ENCODE measurements at regions not wholly inside any gene's neighbourhood (a gene's known extent, or its start where the extent isn't known, plus 50 kb on each side); places are given as distances from the start of the nearest gene placed in this dataset.

DNA sequence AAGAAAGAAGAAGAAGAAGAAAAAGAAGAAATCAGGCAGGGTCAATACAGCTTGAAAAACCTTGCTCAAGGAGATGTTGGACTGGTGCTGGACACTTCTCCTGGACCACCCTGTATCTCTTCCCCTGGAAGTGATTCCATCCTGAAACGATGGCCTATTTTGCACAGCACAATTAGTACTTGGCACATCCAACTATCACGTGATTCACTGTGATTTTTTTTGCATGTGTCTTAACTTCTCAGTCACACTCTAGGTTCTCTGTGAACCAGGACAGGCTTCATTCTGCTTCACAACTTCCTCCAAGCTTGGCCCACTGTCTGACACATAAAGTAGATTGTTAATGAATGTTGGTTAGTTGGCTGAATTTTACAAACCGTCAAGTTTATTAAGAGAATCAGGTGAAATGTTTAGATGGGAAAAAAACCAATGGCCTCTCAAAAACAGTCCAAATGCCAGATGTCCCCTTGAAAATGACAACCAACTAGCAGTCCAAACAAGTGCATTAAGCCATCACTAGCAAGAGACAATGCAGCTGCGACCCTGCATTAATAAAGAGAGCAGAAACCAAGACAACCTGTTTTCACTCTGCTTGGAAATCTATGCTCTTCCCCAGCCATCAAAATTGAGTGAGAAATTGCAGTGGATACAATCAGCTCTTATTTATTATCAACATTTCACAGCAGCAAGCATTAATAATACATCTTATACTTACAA lies 300.0 kb upstream of the CHAC2 start:
- Histone ChIP-seq H3K4me3 (no peak overlapping the region), H3K79me2 (no peaks in the 10 kb centered on the region), H3K9me3 (ENCODE audit: low read depth) (no peaks in the 10 kb centered on the region), H4K20me1 (ENCODE audit: insufficient read depth, poor library complexity, severe bottlenecking) (no peaks in the 10 kb centered on the region), H3K27me3 (no peaks in the 10 kb centered on the region), H2AFZ (no peak overlapping the region), H3K27ac (no peak overlapping the region), H3K36me3 (replicated peaks; ENCODE audit: insufficient read depth, low read depth) (no peaks in the 10 kb centered on the region), H3K4me1 (ENCODE audit: insufficient read depth) (no peaks in the 10 kb centered on the region), H3K9me2 (replicated peaks; ENCODE audit: insufficient read depth) (no peaks in the 10 kb centered on the region), H3K4me2 (no peak overlapping the region)
- TF ChIP-seq EZH2 (IDR thresholded peaks at IDR 0.05; ENCODE audit: borderline replicate concordance) (no peak), EZH2phosphoT487 (IDR thresholded peaks at IDR 0.05; ENCODE audit: low read depth, severe bottlenecking, unreplicated experiment) (no peak), CTCF (IDR thresholded peaks at IDR 0.05; ENCODE audit: poor library complexity) (no peak)
- WGBS (ENCODE audit: low lambda C conversion rate, missing lambda C conversion rate), result 89% methylated on average over 4 of the region's 4 CpGs
- DNase-seq (ENCODE audit: low spot score), result no peak

- Histone ChIP-seq H4K20me1 (ENCODE audit: insufficient read depth, poor library complexity, severe bottlenecking) (no peaks in the 10 kb centered on the region), H3K27me3 (no peaks in the 10 kb centered on the region), H3K4me2 (no peak overlapping the region), H3K9me2 (replicated peaks; ENCODE audit: insufficient read depth) (no peaks in the 10 kb centered on the region), H3K79me2 (no peaks in the 10 kb centered on the region), H3K4me1 (ENCODE audit: insufficient read depth) (no peaks in the 10 kb centered on the region), H3K9me3 (ENCODE audit: low read depth) (no peaks in the 10 kb centered on the region), H3K4me3 (no peak overlapping the region), H3K27ac (no peak overlapping the region), H3K36me3 (replicated peaks; ENCODE audit: insufficient read depth, low read depth) (no peaks in the 10 kb centered on the region), H2AFZ (no peak overlapping the region)
- TF ChIP-seq CTCF (IDR thresholded peaks at IDR 0.05; ENCODE audit: poor library complexity), result no peak
- no peak for TF ChIP-seq EZH2phosphoT487 (IDR thresholded peaks at IDR 0.05; ENCODE audit: low read depth, severe bottlenecking, unreplicated experiment)
- no peak for TF ChIP-seq EZH2 (IDR thresholded peaks at IDR 0.05; ENCODE audit: borderline replicate concordance)
- DNase-seq (ENCODE audit: low spot score), result no peak
- 62% methylated on average over 3 of the region's 3 CpGs for WGBS (ENCODE audit: low lambda C conversion rate, missing lambda C conversion rate)
These were observed 303.5 kb upstream of the CHAC2 start for GRCh38 chr2:53463806-53464726.

GRCh38 chr2:53460937-53461336 lies 306.7 kb upstream of the CHAC2 start:
- H3K27me3 ChIP-seq, result no peaks in the 10 kb centered on the region
- H4K20me1 ChIP-seq (ENCODE audit: insufficient read depth, poor library complexity, severe bottlenecking), result no peaks in the 10 kb centered on the region
- no peak overlapping the region for H3K4me2 ChIP-seq
- no peaks in the 10 kb centered on the region for H3K9me3 ChIP-seq (ENCODE audit: low read depth)
- H3K36me3 ChIP-seq (replicated peaks; ENCODE audit: insufficient read depth, low read depth), result no peaks in the 10 kb centered on the region
- no peak for DNase-seq (ENCODE audit: low spot score)
- H3K27ac ChIP-seq, result no peak overlapping the region
- no peaks in the 10 kb centered on the region for H3K79me2 ChIP-seq
- no peak overlapping the region for H2AFZ ChIP-seq
- no peaks in the 10 kb centered on the region for H3K9me2 ChIP-seq (replicated peaks; ENCODE audit: insufficient read depth)
- TF ChIP-seq CTCF (IDR thresholded peaks at IDR 0.05; ENCODE audit: poor library complexity) (no peak), EZH2phosphoT487 (IDR thresholded peaks at IDR 0.05; ENCODE audit: low read depth, severe bottlenecking, unreplicated experiment) (no peak), EZH2 (IDR thresholded peaks at IDR 0.05; ENCODE audit: borderline replicate concordance) (no peak)
- 89% methylated on average over 6 of the region's 6 CpGs for whole genome bisulfite sequencing (ENCODE audit: low lambda C conversion rate, missing lambda C conversion rate)
- H3K4me1 ChIP-seq (ENCODE audit: insufficient read depth), result no peaks in the 10 kb centered on the region
- no peak overlapping the region for H3K4me3 ChIP-seq
